GM12878 (cell line): ENCODE measurements at regions not wholly inside any gene's neighbourhood (a gene's known extent, or its start where the extent isn't known, plus 50 kb on each side); places are given as distances from the start of the nearest gene placed in this dataset.

Experiments
- KDM1A ChIP-seq: fragments of 200-600 bp; sonication (generic); IDR thresholded peaks from 2 replicates; pipeline ENCODE4 v1.6.1; 2016; ENCODE audit warnings: borderline replicate concordance
- YY1 ChIP-seq: IDR thresholded peaks from 2 replicates; pipeline ENCODE4 v1.6.1; 2011; ENCODE audit warnings: low read depth, mild to moderate bottlenecking, low read length
- TF ChIP-seq, protein P1 (sequence below), 3 experiments: IDR thresholded peaks in 2 of 3; conservative IDR thresholded peaks in 1 of 3; 2 replicates each; pipeline ENCODE4 v1.5.1; 2011; ENCODE audit warnings: low read depth in 3 of 3, low read length in 3 of 3, mild to moderate bottlenecking in 3 of 3, control low read depth in 2 of 3, moderate library complexity in 2 of 3, inconsistent platforms in 1 of 3, mixed read lengths in 1 of 3; ENCODE audit not compliant: control insufficient read depth in 2 of 3, insufficient read depth in 1 of 3; ENCODE audit errors: extremely low read depth in 1 of 3
- TF ChIP-seq, protein P2 (sequence below): IDR thresholded peaks from 2 replicates; pipeline ENCODE4 v1.6.1; 2012; ENCODE audit warnings: low read depth, low read length, improper control_type of control experiment
- TF ChIP-seq, protein P3 (sequence below): fragments of 450-650 bp; IDR thresholded peaks from 2 replicates; pipeline ENCODE4 v1.6.1; 2017; ENCODE audit warnings: mild to moderate bottlenecking, moderate library complexity

DNA sequence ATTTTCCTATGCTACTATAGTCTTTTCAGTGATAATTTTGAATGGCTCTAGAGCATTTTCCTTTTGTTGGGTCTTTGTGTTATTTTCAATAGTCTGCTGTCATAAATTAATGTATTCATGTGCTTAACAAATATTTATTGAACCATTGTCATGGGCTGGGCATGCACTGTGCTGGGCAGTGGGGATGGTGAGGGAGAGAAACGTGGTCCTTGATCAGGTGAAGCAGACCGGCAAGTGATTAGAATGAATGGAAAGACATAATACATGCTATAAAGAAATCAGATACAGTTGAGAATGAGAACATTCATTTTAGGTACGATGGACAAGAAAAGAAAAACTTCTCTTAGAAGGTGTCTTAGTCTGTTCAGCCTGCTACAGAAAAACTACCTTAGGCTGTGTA, 66.1 kb downstream of the KIF4B start:
- TF ChIP-seq, protein P1, sequence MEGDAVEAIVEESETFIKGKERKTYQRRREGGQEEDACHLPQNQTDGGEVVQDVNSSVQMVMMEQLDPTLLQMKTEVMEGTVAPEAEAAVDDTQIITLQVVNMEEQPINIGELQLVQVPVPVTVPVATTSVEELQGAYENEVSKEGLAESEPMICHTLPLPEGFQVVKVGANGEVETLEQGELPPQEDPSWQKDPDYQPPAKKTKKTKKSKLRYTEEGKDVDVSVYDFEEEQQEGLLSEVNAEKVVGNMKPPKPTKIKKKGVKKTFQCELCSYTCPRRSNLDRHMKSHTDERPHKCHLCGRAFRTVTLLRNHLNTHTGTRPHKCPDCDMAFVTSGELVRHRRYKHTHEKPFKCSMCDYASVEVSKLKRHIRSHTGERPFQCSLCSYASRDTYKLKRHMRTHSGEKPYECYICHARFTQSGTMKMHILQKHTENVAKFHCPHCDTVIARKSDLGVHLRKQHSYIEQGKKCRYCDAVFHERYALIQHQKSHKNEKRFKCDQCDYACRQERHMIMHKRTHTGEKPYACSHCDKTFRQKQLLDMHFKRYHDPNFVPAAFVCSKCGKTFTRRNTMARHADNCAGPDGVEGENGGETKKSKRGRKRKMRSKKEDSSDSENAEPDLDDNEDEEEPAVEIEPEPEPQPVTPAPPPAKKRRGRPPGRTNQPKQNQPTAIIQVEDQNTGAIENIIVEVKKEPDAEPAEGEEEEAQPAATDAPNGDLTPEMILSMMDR (IDR thresholded peaks at IDR 0.05 in 2 of 3, conservative IDR thresholded peaks at IDR 0.05 in 1 of 3; ENCODE audit: control insufficient read depth in 2 of 3, extremely low read depth in 1 of 3, insufficient read depth in 1 of 3, low read depth in 3 of 3, low read length in 3 of 3), result no peak
- TF ChIP-seq KDM1A (no peak), YY1 (no peak)
- TF ChIP-seq, protein P2, sequence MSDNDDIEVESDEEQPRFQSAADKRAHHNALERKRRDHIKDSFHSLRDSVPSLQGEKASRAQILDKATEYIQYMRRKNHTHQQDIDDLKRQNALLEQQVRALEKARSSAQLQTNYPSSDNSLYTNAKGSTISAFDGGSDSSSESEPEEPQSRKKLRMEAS, result no peak
- TF ChIP-seq, protein P3, sequence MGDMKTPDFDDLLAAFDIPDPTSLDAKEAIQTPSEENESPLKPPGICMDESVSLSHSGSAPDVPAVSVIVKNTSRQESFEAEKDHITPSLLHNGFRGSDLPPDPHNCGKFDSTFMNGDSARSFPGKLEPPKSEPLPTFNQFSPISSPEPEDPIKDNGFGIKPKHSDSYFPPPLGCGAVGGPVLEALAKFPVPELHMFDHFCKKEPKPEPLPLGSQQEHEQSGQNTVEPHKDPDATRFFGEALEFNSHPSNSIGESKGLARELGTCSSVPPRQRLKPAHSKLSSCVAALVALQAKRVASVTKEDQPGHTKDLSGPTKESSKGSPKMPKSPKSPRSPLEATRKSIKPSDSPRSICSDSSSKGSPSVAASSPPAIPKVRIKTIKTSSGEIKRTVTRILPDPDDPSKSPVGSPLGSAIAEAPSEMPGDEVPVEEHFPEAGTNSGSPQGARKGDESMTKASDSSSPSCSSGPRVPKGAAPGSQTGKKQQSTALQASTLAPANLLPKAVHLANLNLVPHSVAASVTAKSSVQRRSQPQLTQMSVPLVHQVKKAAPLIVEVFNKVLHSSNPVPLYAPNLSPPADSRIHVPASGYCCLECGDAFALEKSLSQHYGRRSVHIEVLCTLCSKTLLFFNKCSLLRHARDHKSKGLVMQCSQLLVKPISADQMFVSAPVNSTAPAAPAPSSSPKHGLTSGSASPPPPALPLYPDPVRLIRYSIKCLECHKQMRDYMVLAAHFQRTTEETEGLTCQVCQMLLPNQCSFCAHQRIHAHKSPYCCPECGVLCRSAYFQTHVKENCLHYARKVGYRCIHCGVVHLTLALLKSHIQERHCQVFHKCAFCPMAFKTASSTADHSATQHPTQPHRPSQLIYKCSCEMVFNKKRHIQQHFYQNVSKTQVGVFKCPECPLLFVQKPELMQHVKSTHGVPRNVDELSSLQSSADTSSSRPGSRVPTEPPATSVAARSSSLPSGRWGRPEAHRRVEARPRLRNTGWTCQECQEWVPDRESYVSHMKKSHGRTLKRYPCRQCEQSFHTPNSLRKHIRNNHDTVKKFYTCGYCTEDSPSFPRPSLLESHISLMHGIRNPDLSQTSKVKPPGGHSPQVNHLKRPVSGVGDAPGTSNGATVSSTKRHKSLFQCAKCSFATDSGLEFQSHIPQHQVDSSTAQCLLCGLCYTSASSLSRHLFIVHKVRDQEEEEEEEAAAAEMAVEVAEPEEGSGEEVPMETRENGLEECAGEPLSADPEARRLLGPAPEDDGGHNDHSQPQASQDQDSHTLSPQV, result no peak
